Left ventricle myocardium superior (tissue), 1 donor: ENCODE measurements at regions not wholly inside any gene's neighbourhood (a gene's known extent, or its start where the extent isn't known, plus 50 kb on each side); places are given as distances from the start of the nearest gene placed in this dataset.
"Not testable (repeated sequence)": the region's sequence is repeated elsewhere in the genome, so short reads cannot be mapped to it uniquely, and the experiment has no call there.

Experiments used
- ATAC-seq: fragments of 200-7000 bp; cut with Tn5 transposase; one replicate; pipeline ENCODE4 v1.9.1; 2020; ENCODE audit warnings: mild to moderate bottlenecking, moderate library complexity
- DNase-seq: peaks from one replicate; pipeline ENCODE4 v3.0.0-alpha.2; 2020
- intact Hi-C: fragments of 100-400 bp; cut with micrococcal nuclease; formaldehyde crosslinking; loops from one replicate; pipeline ENCODE4 v1.11.0; 2022
- donor health status: DM: no; HTN: yes; CAD: no; lungs with severe emphysema.

GRCh38 chr2:150230004-150230403 lies 257.5 kb downstream of the RND3 start:
- no peak for DNase-seq
- ATAC-seq: no peak
- intact Hi-C loops: no loop called here

- no peak for ATAC-seq
- intact Hi-C loops: no loop called here
- no peak for DNase-seq
These were observed 258.5 kb downstream of the RND3 start for GRCh38 chr2:150228936-150229335.

DNA sequence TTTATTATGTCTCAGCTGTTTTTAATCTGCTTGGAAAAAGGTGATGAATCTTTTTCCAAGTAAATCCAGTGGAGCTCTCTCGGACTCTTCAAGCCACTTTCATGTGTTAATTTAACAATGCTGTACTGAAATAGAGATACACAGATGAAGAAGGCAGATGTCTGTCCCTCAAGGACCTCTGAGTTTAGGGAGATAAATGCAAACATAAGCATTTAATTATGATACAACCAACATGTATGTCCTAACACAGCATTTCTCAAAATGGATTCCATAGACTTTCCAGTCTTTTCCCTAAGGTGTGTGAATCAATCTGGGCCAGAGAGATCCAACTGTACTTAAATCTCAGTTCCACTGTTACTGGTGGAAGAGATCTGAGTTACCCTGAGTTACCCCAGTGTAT lies 262.4 kb downstream of the RND3 start:
- intact Hi-C loops: no loop called here
- no peak for DNase-seq
- no peak for ATAC-seq

- no peak for DNase-seq
- intact Hi-C loops: no loop called here
- ATAC-seq: no peak
These were observed 263.1 kb downstream of the RND3 start for GRCh38 chr2:150224321-150224720.

GRCh38 chr2:150222942-150223341 lies 264.5 kb downstream of the RND3 start:
- DNase-seq: no peak
- ATAC-seq: peak; percentile 32
- intact Hi-C loops: no loop called here

- intact Hi-C loops: no loop called here
- ATAC-seq (no peak), DNase-seq (no peak)
These were observed 265.1 kb downstream of the RND3 start for GRCh38 chr2:150222379-150222778.

DNA sequence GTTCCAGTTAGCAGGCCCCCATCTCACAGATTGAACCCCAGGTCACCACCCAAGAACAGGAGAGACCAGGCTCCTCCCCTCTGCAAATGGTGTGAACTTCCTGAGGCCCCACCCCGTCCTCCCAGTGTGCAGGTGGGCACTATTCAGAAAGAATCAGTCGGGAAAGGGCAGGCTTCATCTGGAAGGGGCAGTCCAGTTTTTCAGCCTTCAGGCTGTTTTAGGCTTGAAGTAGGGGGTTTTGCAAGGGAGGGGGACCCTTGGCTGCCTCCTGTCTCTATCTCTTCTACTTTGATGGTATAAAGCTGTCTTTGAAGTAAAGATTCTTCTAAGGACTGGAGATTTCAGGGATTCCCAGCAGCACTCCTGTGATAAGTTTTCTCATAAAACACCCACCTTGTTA lies 267.6 kb downstream of the RND3 start:
- intact Hi-C loops: no loop called here
- ATAC-seq (no peak), DNase-seq (no peak)

DNA sequence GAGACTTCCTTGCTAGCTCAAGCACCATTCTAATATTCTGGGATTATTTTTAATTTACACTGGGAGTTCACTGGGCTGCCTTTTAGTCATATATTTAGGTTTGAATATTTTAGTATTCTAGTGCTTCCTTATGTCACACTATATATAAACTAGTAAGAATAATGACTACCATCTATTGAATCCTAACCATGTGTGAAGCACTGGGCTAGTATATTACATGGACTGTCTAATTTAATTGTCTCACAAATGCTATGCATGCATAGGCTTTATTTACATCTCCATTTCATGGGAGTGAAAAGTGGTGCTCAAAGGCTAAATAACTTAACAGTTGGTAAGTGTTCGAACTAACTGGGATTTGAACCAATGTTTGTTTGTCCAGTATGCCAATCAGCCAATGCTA lies 272.4 kb downstream of the RND3 start:
- no peak for DNase-seq
- intact Hi-C loops: no loop called here
- no peak for ATAC-seq

DNA sequence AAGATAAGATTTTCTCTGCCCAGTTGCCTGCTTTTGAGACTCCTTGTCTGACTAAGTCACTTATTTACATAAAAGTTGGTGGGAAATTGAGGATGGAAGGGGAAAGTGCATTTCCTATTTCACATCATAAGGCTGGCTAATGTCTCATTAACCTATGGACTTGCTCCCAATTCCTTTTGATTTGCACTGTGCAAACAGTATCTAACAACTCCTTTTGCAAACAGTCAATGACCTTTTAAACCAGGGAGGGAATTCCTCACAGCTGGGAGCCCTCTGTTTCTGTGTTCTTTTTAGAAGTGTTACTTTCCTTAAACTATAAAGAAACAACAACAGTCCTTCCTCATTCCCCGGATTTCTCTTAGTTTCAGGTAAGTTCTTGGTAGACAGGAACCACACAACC lies 272.8 kb downstream of the RND3 start:
- DNase-seq (no peak), ATAC-seq (no peak)
- intact Hi-C loops: no loop called here

- intact Hi-C loops: no loop called here
- ATAC-seq: peak; percentile 28
- no peak for DNase-seq
These were observed 274.7 kb downstream of the RND3 start for GRCh38 chr2:150212722-150213171.

DNA sequence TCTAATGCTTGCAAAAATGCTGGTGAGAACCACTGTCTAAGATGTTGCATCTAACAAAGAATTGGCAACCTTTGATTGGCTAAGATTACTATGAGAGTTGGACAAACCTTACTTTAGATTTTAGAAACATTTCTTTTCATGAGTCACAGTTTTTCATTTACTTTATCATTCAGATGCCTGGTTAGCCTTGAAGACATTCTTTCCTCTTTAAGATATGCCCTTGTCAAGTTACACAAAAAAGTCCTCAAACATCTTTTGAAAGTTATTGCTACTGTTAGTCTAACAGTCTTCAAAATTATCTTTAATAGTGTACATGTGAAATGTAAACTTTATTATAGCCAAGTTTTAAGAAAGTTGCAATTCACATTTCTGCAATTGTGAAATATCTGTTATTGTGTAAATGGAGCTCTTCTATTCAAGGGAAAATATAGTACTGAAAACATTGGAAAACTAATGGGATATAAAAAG lies 276.3 kb downstream of the RND3 start:
- ATAC-seq (no peak), DNase-seq (no peak)

DNA sequence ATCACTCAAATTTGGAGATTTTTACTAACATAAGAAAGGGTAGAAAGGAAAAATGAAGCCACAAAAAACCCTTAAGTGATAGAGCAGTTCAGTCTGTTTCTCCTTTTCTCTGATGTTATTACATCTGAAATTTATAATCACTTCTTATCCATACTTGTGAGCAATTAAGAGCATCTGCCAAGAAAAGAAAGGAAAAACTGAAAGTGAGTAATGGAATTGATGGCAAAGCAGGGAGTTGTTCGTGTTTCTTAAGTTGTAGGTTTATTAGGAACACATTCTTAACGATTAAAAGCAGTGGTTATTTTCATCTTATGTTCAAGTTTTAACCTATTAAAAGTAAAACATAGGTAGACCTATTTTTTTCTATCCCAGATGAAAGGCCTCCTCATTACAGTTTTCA lies 277.7 kb downstream of the RND3 start:
- no peak for DNase-seq
- no peak for ATAC-seq
- intact Hi-C loops: no loop called here

More for the DNA sequence above, 276.3 kb downstream of the RND3 start:
- intact Hi-C loops: no loop called here

DNA sequence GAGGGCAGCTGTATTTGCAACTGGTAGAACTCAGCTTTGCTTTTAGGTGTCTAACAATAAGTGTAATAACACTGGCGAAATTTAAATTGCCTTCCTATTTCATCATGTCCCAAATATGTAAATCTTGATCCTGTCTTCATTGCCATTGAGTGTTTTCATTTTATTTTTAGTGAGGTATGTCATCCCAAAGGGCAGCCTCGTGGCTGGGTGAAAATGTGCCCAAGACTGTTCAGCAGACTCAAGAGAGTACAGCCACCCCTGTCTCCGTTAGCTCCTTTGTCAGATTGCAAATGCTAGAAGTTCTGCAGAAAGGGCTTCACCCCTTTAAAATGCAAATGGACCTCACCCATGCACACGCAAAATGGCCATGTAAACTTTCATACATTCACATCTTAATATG lies 278.8 kb downstream of the RND3 start:
- intact Hi-C loops: no loop called here
- no peak for ATAC-seq
- no peak for DNase-seq

- no peak for ATAC-seq
- intact Hi-C loops: no loop called here
- DNase-seq: no peak
These were observed 279.5 kb downstream of the RND3 start for GRCh38 chr2:150207979-150208378.

DNA sequence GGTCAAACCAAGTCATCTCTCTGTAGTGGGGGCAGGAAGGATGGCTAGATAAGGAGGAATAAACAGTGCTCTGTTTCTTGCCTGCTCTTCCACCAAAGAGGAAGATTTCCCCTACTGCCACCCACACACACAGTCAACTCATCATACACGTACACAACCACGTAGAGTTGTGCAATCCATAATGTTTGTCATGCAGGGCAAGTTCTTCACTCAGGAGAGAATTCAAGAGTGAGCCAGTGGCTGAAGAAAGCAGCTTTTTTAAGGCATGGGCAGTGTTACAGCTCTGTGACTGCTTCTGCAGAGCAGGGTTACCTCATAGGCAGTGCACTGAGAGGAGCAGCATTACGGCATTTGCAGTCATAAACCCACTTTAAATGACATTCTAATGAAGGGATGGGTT lies 283.0 kb downstream of the RND3 start:
- DNase-seq (no peak), ATAC-seq (peak; percentile 56)
- intact Hi-C loops: no loop called here

- ATAC-seq, intact Hi-C loops: not testable (repeated sequence)
These were observed 292.7 kb downstream of the RND3 start for GRCh38 chr2:150194816-150195215.

GRCh38 chr2:150192701-150193100 lies 294.8 kb downstream of the RND3 start:
- intact Hi-C loops: no loop called here
- no peak for DNase-seq
- ATAC-seq: no peak

More at GRCh38 chr2:150194816-150195215, 292.7 kb downstream of the RND3 start:
- not testable (repeated sequence) for DNase-seq

DNA sequence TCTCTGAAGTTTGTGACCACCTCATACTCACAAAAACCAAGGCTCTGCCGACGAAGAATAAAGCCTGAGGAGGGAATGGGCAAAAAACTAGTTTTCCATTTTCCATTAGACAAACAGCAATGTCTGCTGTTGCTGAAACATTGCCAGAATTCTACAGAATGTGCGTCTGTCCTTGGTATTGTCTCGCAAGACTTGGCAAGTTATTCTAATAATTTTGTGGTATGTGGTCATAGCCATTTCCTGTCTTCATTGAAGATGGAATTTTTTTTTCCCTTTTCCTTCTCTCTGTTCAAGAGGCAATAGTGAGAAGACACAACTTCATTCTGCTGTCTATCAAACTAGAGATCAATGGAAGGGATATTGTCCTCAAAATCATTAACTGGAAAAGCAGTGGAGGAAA lies 296.1 kb downstream of the RND3 start:
- ATAC-seq (no peak), DNase-seq (no peak)
- intact Hi-C loops: no loop called here

- DNase-seq (no peak), ATAC-seq (no peak)
- intact Hi-C loops: no loop called here
These were observed 296.9 kb downstream of the RND3 start for GRCh38 chr2:150190546-150190945.

DNA sequence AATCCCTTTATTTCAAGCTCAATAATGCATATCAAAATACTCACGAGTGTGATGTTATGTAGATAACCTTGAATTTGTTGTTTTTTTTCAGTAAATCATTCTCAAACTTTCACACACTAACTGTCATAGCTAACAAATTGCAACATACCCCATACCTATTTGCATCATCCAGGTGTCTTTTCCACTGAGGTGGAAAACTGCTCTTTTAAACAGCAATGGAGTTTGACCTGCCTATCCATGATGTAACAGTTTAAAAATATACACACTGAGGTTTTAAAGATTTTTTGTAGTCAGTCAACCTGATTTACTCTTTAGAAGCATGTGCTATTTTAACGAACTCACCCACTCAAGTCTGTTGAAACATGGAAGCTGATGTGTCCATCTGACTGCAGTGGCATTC lies 298.7 kb downstream of the RND3 start:
- intact Hi-C loops: no loop called here
- no peak for DNase-seq

GRCh38 chr2:150188177-150188576 lies 299.3 kb downstream of the RND3 start:
- ATAC-seq: no peak
- DNase-seq: no peak

More for the DNA sequence above, 298.7 kb downstream of the RND3 start:
- no peak for ATAC-seq

More at GRCh38 chr2:150188177-150188576, 299.3 kb downstream of the RND3 start:
- intact Hi-C loops: no loop called here
